B cell (primary cell): ENCODE measurements at regions not wholly inside any gene's neighbourhood (a gene's known extent, or its start where the extent isn't known, plus 50 kb on each side); places are given as distances from the start of the nearest gene placed in this dataset.

ENCODE experiments used
- ATAC-seq: fragments of 200-7000 bp; cut with Tn5 transposase; one replicate; pipeline ENCODE4 v1.10.0; 2021; ENCODE audit warnings: low read depth, mild to moderate bottlenecking, moderate number of reproducible peaks, moderate library complexity
- CTCF ChIA-PET: fragments of 350-600 bp; sonication (Branson Sonifier 250); formaldehyde crosslinking; loops from one replicate; lab custom pipeline; 2021; ENCODE audit warnings: antibody characterized with exemption, inconsistent platforms; lab: Charles Lee
- POLR2A ChIA-PET: fragments of 350-600 bp; sonication (Branson Sonifier 250); formaldehyde crosslinking; loops from one replicate; lab custom pipeline; 2021; ENCODE audit warnings: antibody characterized with exemption; lab: Charles Lee
- DNase-seq: peaks from one replicate; pipeline ENCODE4 v3.0.0; 2013
- H2AFZ ChIP-seq: 2 replicates; pipeline ENCODE4 v1.6.1; 2012; ENCODE audit warnings: mild to moderate bottlenecking, low read depth, low read length; ENCODE audit not compliant: insufficient read depth, poor library complexity, severe bottlenecking
- H3K27ac ChIP-seq, 2 donors: 1 replicate in 1 of 2; 2 replicates in 1 of 2; pipeline ENCODE4 v1.5.1; 2012 to 2013; ENCODE audit warnings: low read length in 2 of 2, mild to moderate bottlenecking in 2 of 2, moderate library complexity in 1 of 2
- H3K27me3 ChIP-seq, 4 experiments: fragments of 200-600 bp in 1 of 4; sonication (generic) in 1 of 4; replicated peaks in 1 of 4; 1 replicate in 2 of 4; 2 replicates in 2 of 4; pipeline versions ENCODE4 v1.6.1 to v1.7.0; 2013 to 2016; ENCODE audit warnings: low read length in 3 of 4, mild to moderate bottlenecking in 2 of 4, mixed read lengths in 1 of 4, moderate library complexity in 1 of 4; ENCODE audit not compliant: insufficient read depth in 4 of 4, control insufficient read depth in 3 of 4; ENCODE audit errors: control extremely low read depth in 1 of 4
- H3K36me3 ChIP-seq, 2 experiments: replicated peaks in 1 of 2; 1 replicate in 1 of 2; 2 replicates in 1 of 2; pipeline versions ENCODE4 v1.6.1 to v1.7.1; 2013; ENCODE audit warnings: low read length in 1 of 2; ENCODE audit not compliant: insufficient read depth in 2 of 2, control insufficient read depth in 1 of 2; ENCODE audit errors: control extremely low read depth in 1 of 2, extremely low read depth in 1 of 2
- H3K4me1 ChIP-seq, 2 donors: fragments of 200-600 bp in 1 of 2; sonication (generic) in 1 of 2; 1 replicate in 1 of 2; 2 replicates in 1 of 2; pipeline versions ENCODE4 v1.5.1 to v1.6.1; 2013 to 2017; ENCODE audit warnings: low read length in 2 of 2; ENCODE audit not compliant: control insufficient read depth in 2 of 2, insufficient read depth in 2 of 2
- H3K4me2 ChIP-seq: replicated peaks from 2 replicates; pipeline ENCODE3; 2012; ENCODE audit warnings: mild to moderate bottlenecking, low read depth, low read length; ENCODE audit not compliant: poor library complexity, severe bottlenecking
- H3K4me3 ChIP-seq, 5 experiments: fragments of 200-600 bp in 1 of 5; sonication (generic) in 1 of 5; 1 replicate in 3 of 5; 2 replicates in 2 of 5; pipeline versions ENCODE4 v1.5.1 to v1.7.0; 2011 to 2016; ENCODE audit warnings: low read length in 4 of 5, mild to moderate bottlenecking in 4 of 5, low read depth in 2 of 5, control low read depth in 1 of 5, moderate library complexity in 1 of 5; ENCODE audit not compliant: insufficient read depth in 1 of 5; ENCODE audit errors: control extremely low read depth in 1 of 5, extremely low read depth in 1 of 5
- H3K79me2 ChIP-seq: fragments of 200-600 bp; sonication (generic); one replicate; pipeline ENCODE4 v1.6.0; 2016; ENCODE audit warnings: low read length; ENCODE audit not compliant: control insufficient read depth, insufficient read depth
- H3K9ac ChIP-seq: fragments of 200-600 bp; sonication (generic); 2 replicates; pipeline ENCODE4 v1.6.1; 2017; ENCODE audit warnings: mild to moderate bottlenecking, low read length, moderate library complexity
- H3K9me3 ChIP-seq, 3 donors: one replicate each; pipeline versions ENCODE4 v1.6.1 to v1.7.1; 2013; ENCODE audit warnings: low read length in 2 of 3; ENCODE audit not compliant: control insufficient read depth in 2 of 3, insufficient read depth in 1 of 3; ENCODE audit errors: control extremely low read depth in 1 of 3
- H4K20me1 ChIP-seq: 2 replicates; pipeline ENCODE4 v1.6.0; 2012; ENCODE audit warnings: mild to moderate bottlenecking, low read length; ENCODE audit not compliant: insufficient read depth, control insufficient read depth, poor library complexity, severe bottlenecking
- H3K27ac Mint-ChIP-seq: one replicate; pipeline ENCODE4 v1.8.0; 2021; ENCODE audit warnings: mixed read lengths
- H3K27me3 Mint-ChIP-seq: one replicate; pipeline ENCODE4 v1.8.0; 2021; ENCODE audit warnings: mixed read lengths
- H3K4me1 Mint-ChIP-seq: one replicate; pipeline ENCODE4 v1.8.0; 2021; ENCODE audit warnings: mixed read lengths
- H3K4me3 Mint-ChIP-seq: one replicate; pipeline ENCODE4 v1.8.0; 2021; ENCODE audit warnings: mixed read lengths
- H3K9me3 Mint-ChIP-seq: one replicate; pipeline ENCODE4 v1.8.0; 2022; ENCODE audit warnings: mixed read lengths; ENCODE audit not compliant: insufficient read depth
- EZH2 ChIP-seq: IDR thresholded peaks from 2 replicates; pipeline ENCODE4 v1.6.1; 2012; ENCODE audit warnings: borderline replicate concordance, low read depth, mild to moderate bottlenecking, moderate library complexity, low read length; ENCODE audit not compliant: insufficient read depth, poor library complexity, severe bottlenecking
- WGBS: methylation state at CpG from one replicate; pipeline ENCODE4 v1.1.5; 2013; ENCODE audit warnings: missing lambda C conversion rate; ENCODE audit not compliant: insufficient coverage; 5-methylcytosine and 5-hydroxymethylcytosine counted together
- intact Hi-C: fragments of 100-400 bp; cut with micrococcal nuclease; formaldehyde crosslinking; loops from one replicate; pipeline ENCODE4 v1.10.0; 2022
- TF ChIP-seq, protein P1 (sequence below): fragments of 200-600 bp; IDR thresholded peaks from one replicate; pipeline ENCODE4 v1.8.0; 2022; ENCODE audit warnings: antibody characterized with exemption, mild to moderate bottlenecking

DNA sequence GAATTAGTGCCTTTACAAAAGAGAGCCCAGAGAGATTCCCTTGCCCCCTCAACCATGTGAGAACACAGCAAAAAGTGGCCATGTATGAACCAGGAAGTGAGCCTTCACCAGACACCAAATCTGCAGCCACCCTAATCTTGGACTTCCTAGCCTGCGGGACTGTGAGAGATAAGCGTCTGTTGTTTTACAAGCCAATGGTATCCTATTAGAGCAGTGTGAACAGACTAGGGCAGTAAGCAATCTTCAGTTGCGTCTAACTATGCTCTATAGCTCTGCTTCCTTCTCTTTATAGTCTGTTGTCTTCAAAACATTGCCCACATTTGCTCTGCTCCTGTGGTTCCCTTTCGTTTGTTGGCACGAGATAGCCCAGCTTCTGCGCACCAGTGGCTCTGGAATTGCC, 109.5 kb upstream of the FNDC3A start:
- Histone ChIP-seq H2AFZ (no peak overlapping the region), H3K9me3 (no peaks in the 10 kb centered on the region), H3K36me3 (no peaks in the 10 kb centered on the region), H3K4me3 (no peak overlapping the region), H3K27ac (no peak overlapping the region), H3K4me2 (no peak overlapping the region), H3K79me2 (no peaks in the 10 kb centered on the region), H3K27me3 (peaks cover 0 to 4% (median 0%) of the 10 kb centered on the region in 4 experiments), H3K4me1 (no peaks in the 10 kb centered on the region), H4K20me1 (no peaks in the 10 kb centered on the region), H3K9ac (no peak overlapping the region)
- Mint-ChIP-seq H3K9me3 (no peaks in the 10 kb centered on the region), H3K4me1 (no peaks in the 10 kb centered on the region), H3K27me3 (peaks cover 3% of the 10 kb centered on the region), H3K27ac (no peak overlapping the region), H3K4me3 (no peak overlapping the region)
- no peak for ATAC-seq
- CTCF ChIA-PET, result no interaction called here
- WGBS, result 73% methylated on average over 4 of the region's 6 CpGs
- intact Hi-C loops, result no loop called here
- DNase-seq, result no peak
- TF ChIP-seq, protein P1, sequence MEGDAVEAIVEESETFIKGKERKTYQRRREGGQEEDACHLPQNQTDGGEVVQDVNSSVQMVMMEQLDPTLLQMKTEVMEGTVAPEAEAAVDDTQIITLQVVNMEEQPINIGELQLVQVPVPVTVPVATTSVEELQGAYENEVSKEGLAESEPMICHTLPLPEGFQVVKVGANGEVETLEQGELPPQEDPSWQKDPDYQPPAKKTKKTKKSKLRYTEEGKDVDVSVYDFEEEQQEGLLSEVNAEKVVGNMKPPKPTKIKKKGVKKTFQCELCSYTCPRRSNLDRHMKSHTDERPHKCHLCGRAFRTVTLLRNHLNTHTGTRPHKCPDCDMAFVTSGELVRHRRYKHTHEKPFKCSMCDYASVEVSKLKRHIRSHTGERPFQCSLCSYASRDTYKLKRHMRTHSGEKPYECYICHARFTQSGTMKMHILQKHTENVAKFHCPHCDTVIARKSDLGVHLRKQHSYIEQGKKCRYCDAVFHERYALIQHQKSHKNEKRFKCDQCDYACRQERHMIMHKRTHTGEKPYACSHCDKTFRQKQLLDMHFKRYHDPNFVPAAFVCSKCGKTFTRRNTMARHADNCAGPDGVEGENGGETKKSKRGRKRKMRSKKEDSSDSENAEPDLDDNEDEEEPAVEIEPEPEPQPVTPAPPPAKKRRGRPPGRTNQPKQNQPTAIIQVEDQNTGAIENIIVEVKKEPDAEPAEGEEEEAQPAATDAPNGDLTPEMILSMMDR, result no peak
- no peak for TF ChIP-seq EZH2
- POLR2A ChIA-PET, result no interaction called here

DNA sequence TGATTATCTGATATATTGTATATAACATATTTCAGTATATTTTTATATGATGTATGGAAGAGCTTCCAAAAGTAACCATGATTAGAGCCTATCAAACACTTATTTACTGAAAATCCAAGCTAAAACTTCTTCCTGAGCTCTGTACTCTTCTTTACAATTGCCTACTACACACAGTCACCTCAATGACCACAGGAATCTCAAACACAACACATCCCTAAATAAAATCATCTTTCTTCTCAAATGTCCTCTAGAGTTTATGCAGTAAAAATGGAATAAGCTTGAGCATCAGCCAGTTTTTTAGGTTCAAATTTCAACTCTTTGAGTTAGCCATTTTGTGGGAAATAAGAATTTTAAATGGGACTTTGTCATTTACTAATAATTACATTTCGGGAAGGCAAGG, 102.6 kb upstream of the FNDC3A start:
- CTCF ChIA-PET, result no interaction called here
- H3K9me3 Mint-ChIP-seq, result no peaks in the 10 kb centered on the region
- Histone ChIP-seq H3K4me3 (no peak overlapping the region), H3K4me1 (no peaks in the 10 kb centered on the region), H3K4me2 (no peak overlapping the region), H3K27me3 (peaks cover 0 to 6% (median 0%) of the 10 kb centered on the region in 4 experiments), H2AFZ (no peak overlapping the region), H3K9ac (no peak overlapping the region), H3K27ac (no peak overlapping the region), H3K79me2 (no peaks in the 10 kb centered on the region), H3K36me3 (no peaks in the 10 kb centered on the region), H3K9me3 (no peaks in the 10 kb centered on the region), H4K20me1 (no peaks in the 10 kb centered on the region)
- intact Hi-C loops, result no loop called here
- no peaks in the 10 kb centered on the region for H3K4me1 Mint-ChIP-seq
- POLR2A ChIA-PET, result no interaction called here
- H3K4me3 Mint-ChIP-seq, result no peak overlapping the region
- no CpG with 5 or more reads among the region's 1 CpG for WGBS
- peaks cover 14% of the 10 kb centered on the region for H3K27me3 Mint-ChIP-seq
- DNase-seq (no peak), ATAC-seq (no peak)
- H3K27ac Mint-ChIP-seq, result no peak overlapping the region
- no peak for TF ChIP-seq EZH2
- TF ChIP-seq, protein P1, result no peak
